ENCODE measurements at regions not wholly inside any gene's neighbourhood (a gene's known extent, or its start where the extent isn't known, plus 50 kb on each side); places are given as distances from the start of the nearest gene placed in this dataset.

- TF ChIP-seq CTCF (conservative IDR thresholded peaks at IDR 0.05) (no peak), ZFX (IDR thresholded peaks at IDR 0.05) (no peak)
Measured at GRCh38 chr6:24988562-24988961, 52.8 kb upstream of the RIPOR2 start.

Measured in C4-2B (cell line).